HEK293 (cell line): ENCODE measurements at regions not wholly inside any gene's neighbourhood (a gene's known extent, or its start where the extent isn't known, plus 50 kb on each side); places are given as distances from the start of the nearest gene placed in this dataset.

Experiments used
- CTCF ChIA-PET: fragments of 350-600 bp; formaldehyde crosslinking; extraction: SDS; loops from one replicate; lab custom pipeline; 2021; ENCODE audit warnings: antibody characterized with exemption; lab: Yijun Ruan, JAX
- POLR2A ChIA-PET: fragments of 300-600 bp; formaldehyde crosslinking; extraction: SDS; loops from one replicate; lab custom pipeline; 2020; ENCODE audit warnings: antibody characterized with exemption, inconsistent platforms; lab: Yijun Ruan, JAX
- H3K27ac ChIP-seq: fragments of 200-500 bp; sonication (Bioruptor generic); 2 replicates; pipeline ENCODE4 v1.5.1; 2014; ENCODE audit warnings: low read depth, low read length, control low read depth, inconsistent platforms; ENCODE audit errors: extremely low read depth
- H3K36me3 ChIP-seq, 2 experiments: fragments of 200-500 bp in 1 of 2; sonication (Bioruptor generic) in 1 of 2; 1 replicate in 1 of 2; 2 replicates in 1 of 2; pipeline ENCODE4 v1.5.1; 2014 to 2017; ENCODE audit warnings: inconsistent platforms in 2 of 2, low read length in 2 of 2; ENCODE audit not compliant: control insufficient read depth in 2 of 2, insufficient read depth in 1 of 2
- H3K4me1 ChIP-seq: fragments of 200-500 bp; sonication (Bioruptor generic); 2 replicates; pipeline ENCODE4 v1.5.1; 2014; ENCODE audit warnings: mild to moderate bottlenecking, low read length, inconsistent platforms; ENCODE audit not compliant: control insufficient read depth, insufficient read depth
- H3K4me3 ChIP-seq: 2 replicates; pipeline ENCODE4 v1.5.1; 2011; ENCODE audit warnings: low read depth, mild to moderate bottlenecking, control low read depth, low read length, moderate library complexity
- H3K9me3 ChIP-seq: fragments of 200-500 bp; sonication (Bioruptor generic); 2 replicates; pipeline ENCODE4 v1.5.1; 2014; ENCODE audit warnings: low read depth, low read length, inconsistent platforms; ENCODE audit not compliant: control insufficient read depth, insufficient read depth
- ATF2 ChIP-seq: fragments of 450-650 bp; formaldehyde crosslinking; IDR thresholded peaks from 2 replicates; pipeline ENCODE4 v1.5.1; 2016; ENCODE audit warnings: missing biosample characterization, missing genetic modification characterization, low read depth
- KLF9 ChIP-seq: fragments of 450-650 bp; formaldehyde crosslinking; IDR thresholded peaks from 2 replicates; pipeline ENCODE4 v1.5.1; 2016; ENCODE audit warnings: missing biosample characterization, missing genetic modification characterization, low read depth
- MEIS1 ChIP-seq: sonication (generic); formaldehyde crosslinking; IDR thresholded peaks from 2 replicates; pipeline ENCODE4 v1.8.1; 2022; ENCODE audit warnings: missing genetic modification reagents, mild to moderate bottlenecking, borderline replicate concordance
- PBX3 ChIP-seq: sonication (generic); formaldehyde crosslinking; IDR thresholded peaks from 2 replicates; pipeline ENCODE4 v1.8.1; 2022; ENCODE audit warnings: mild to moderate bottlenecking, moderate library complexity, missing genetic modification reagents
- PRDM2 ChIP-seq: fragments of 450-650 bp; formaldehyde crosslinking; IDR thresholded peaks from 2 replicates; pipeline ENCODE4 v1.5.1; 2016; ENCODE audit warnings: missing biosample characterization, missing genetic modification characterization, borderline replicate concordance
- REST ChIP-seq: fragments of 450-650 bp; formaldehyde crosslinking; IDR thresholded peaks from 2 replicates; pipeline ENCODE4 v1.5.1; 2016; ENCODE audit warnings: missing biosample characterization, missing genetic modification characterization
- SCRT1 ChIP-seq: fragments of 450-650 bp; formaldehyde crosslinking; IDR thresholded peaks from 2 replicates; pipeline ENCODE4 v1.5.1; 2016; ENCODE audit warnings: missing biosample characterization, missing genetic modification characterization, borderline replicate concordance
- SP3 ChIP-seq: fragments of 450-650 bp; formaldehyde crosslinking; IDR thresholded peaks from 2 replicates; pipeline ENCODE4 v1.5.1; 2016; ENCODE audit warnings: missing biosample characterization, missing genetic modification characterization
- ZIC2 ChIP-seq: fragments of 450-650 bp; formaldehyde crosslinking; IDR thresholded peaks from 2 replicates; pipeline ENCODE4 v1.5.1; 2016; ENCODE audit warnings: missing biosample characterization, missing genetic modification characterization
- ZNF132 ChIP-seq: fragments of 450-650 bp; formaldehyde crosslinking; IDR thresholded peaks from 2 replicates; pipeline ENCODE4 v1.5.1; 2017; ENCODE audit warnings: missing biosample characterization, missing genetic modification characterization, borderline replicate concordance
- ZNF133 ChIP-seq: fragments of 450-650 bp; formaldehyde crosslinking; IDR thresholded peaks from 2 replicates; pipeline ENCODE4 v1.5.1; 2016; ENCODE audit warnings: missing biosample characterization, missing genetic modification characterization
- ZNF324 ChIP-seq: fragments of 450-650 bp; formaldehyde crosslinking; IDR thresholded peaks from 2 replicates; pipeline ENCODE4 v1.5.1; 2016; ENCODE audit warnings: missing biosample characterization, missing genetic modification characterization
- ZNF394 ChIP-seq: fragments of 450-650 bp; formaldehyde crosslinking; IDR thresholded peaks from 2 replicates; pipeline ENCODE4 v1.5.1; 2016; ENCODE audit warnings: missing biosample characterization, missing genetic modification characterization, mild to moderate bottlenecking, moderate library complexity, borderline replicate concordance
- ZNF48 ChIP-seq: fragments of 450-650 bp; formaldehyde crosslinking; IDR thresholded peaks from 2 replicates; pipeline ENCODE4 v1.5.1; 2016; ENCODE audit warnings: missing biosample characterization, missing genetic modification characterization
- ZNF521 ChIP-seq: fragments of 450-650 bp; formaldehyde crosslinking; IDR thresholded peaks from 2 replicates; pipeline ENCODE4 v1.5.1; 2017; ENCODE audit warnings: missing biosample characterization, mild to moderate bottlenecking, missing genetic modification characterization
- ZNF529 ChIP-seq: fragments of 450-650 bp; formaldehyde crosslinking; IDR thresholded peaks from 2 replicates; pipeline ENCODE4 v1.5.1; 2017; ENCODE audit warnings: missing genetic modification characterization, missing biosample characterization; ENCODE audit not compliant: insufficient replicate concordance
- ZNF548 ChIP-seq: fragments of 450-650 bp; formaldehyde crosslinking; IDR thresholded peaks from 2 replicates; pipeline ENCODE4 v1.5.1; 2016; ENCODE audit warnings: missing biosample characterization, missing genetic modification characterization
- ZNF664 ChIP-seq: fragments of 450-650 bp; formaldehyde crosslinking; IDR thresholded peaks from 2 replicates; pipeline ENCODE4 v1.5.1; 2016; ENCODE audit warnings: missing biosample characterization, missing genetic modification characterization
- ZNF747 ChIP-seq: fragments of 450-650 bp; formaldehyde crosslinking; IDR thresholded peaks from 2 replicates; pipeline ENCODE4 v1.5.1; 2016; ENCODE audit warnings: missing biosample characterization, missing genetic modification characterization
- ZSCAN4 ChIP-seq: fragments of 450-650 bp; formaldehyde crosslinking; IDR thresholded peaks from 2 replicates; pipeline ENCODE4 v1.5.1; 2017; ENCODE audit warnings: missing biosample characterization, missing genetic modification characterization
- ZXDB ChIP-seq: fragments of 450-650 bp; formaldehyde crosslinking; IDR thresholded peaks from 2 replicates; pipeline ENCODE4 v1.5.1; 2016; ENCODE audit warnings: missing biosample characterization, missing genetic modification characterization

GRCh38 chr4:54386693-54387092, 157.6 kb downstream of the PDGFRA start (continued):
- TF ChIP-seq PBX3 (no peak), ZNF548 (tag by site-specific recombination) (no peak), ZNF747 (tag by site-specific recombination) (no peak), PRDM2 (tag by site-specific recombination) (no peak), ZNF394 (tag by site-specific recombination) (no peak), ZNF521 (tag by site-specific recombination) (no peak), ZNF324 (tag by site-specific recombination) (no peak)

GRCh38 chr4:54390670-54391069, 161.6 kb downstream of the PDGFRA start:
- Histone ChIP-seq H3K27ac (no peak overlapping the region), H3K36me3 (no peaks in the 10 kb centered on the region), H3K4me1 (no peaks in the 10 kb centered on the region), H3K9me3 (no peaks in the 10 kb centered on the region), H3K4me3 (no peak overlapping the region)
- CTCF ChIA-PET = no interaction called here
- POLR2A ChIA-PET = no interaction called here
- TF ChIP-seq ZNF133 (tag by site-specific recombination) (no peak), ZNF48 (no peak), SCRT1 (tag by site-specific recombination) (no peak), ZNF132 (tag by site-specific recombination) (no peak), KLF9 (no peak), SP3 (tag by site-specific recombination) (no peak), ZSCAN4 (tag by site-specific recombination) (no peak), ZNF529 (tag by site-specific recombination) (no peak)

GRCh38 chr4:54391104-54391503, 162.0 kb downstream of the PDGFRA start:
- ChIA-PET CTCF (no interaction called here), POLR2A (no interaction called here)
- Histone ChIP-seq H3K9me3 (no peaks in the 10 kb centered on the region), H3K36me3 (no peaks in the 10 kb centered on the region), H3K27ac (no peak overlapping the region), H3K4me1 (no peaks in the 10 kb centered on the region), H3K4me3 (no peak overlapping the region)
- TF ChIP-seq MEIS1 (no peak), ZIC2 (tag by site-specific recombination) (no peak), ZXDB (tag by site-specific recombination) (no peak), ZNF664 (no peak), REST (tag by site-specific recombination) (no peak), ATF2 (tag by site-specific recombination) (no peak)
